GM18507 (cell line): ENCODE measurements at regions not wholly inside any gene's neighbourhood (a gene's known extent, or its start where the extent isn't known, plus 50 kb on each side); places are given as distances from the start of the nearest gene placed in this dataset.
"Not testable (repeated sequence)": the region's sequence is repeated elsewhere in the genome, so short reads cannot be mapped to it uniquely, and the experiment has no call there.

Experiments used
- DNase-seq: peaks from one replicate; pipeline ENCODE4 v3.0.0; 2011; ENCODE audit warnings: low read depth; ENCODE audit not compliant: insufficient read length; ENCODE audit errors: extremely low spot score
- FAIRE-seq: peaks from 2 replicates; lab custom pipeline; 2011; peaks lifted over from hg19 to GRCh38; lab: Jason Lieb, UNC

- no peak for FAIRE-seq
- DNase-seq = no peak
These were observed 731.4 kb downstream of the KCNT2 start for GRCh38 chr1:195876792-195877191.

GRCh38 chr1:195872376-195872775 lies 735.9 kb downstream of the KCNT2 start:
- DNase-seq (no peak), FAIRE-seq (no peak)

- no peak for DNase-seq
- no peak for FAIRE-seq
These were observed 740.6 kb downstream of the KCNT2 start for GRCh38 chr1:195867638-195868037.

GRCh38 chr1:195866781-195867222 lies 741.4 kb downstream of the KCNT2 start:
- FAIRE-seq (no peak), DNase-seq (no peak)

GRCh38 chr1:195866091-195866780 lies 742.0 kb downstream of the KCNT2 start:
- FAIRE-seq (no peak), DNase-seq (no peak)

- FAIRE-seq = no peak
- DNase-seq = no peak
These were observed 756.4 kb downstream of the KCNT2 start for GRCh38 chr1:195851804-195852203.

GRCh38 chr1:195851016-195851601 lies 757.1 kb downstream of the KCNT2 start:
- FAIRE-seq (no peak), DNase-seq (no peak)

- FAIRE-seq = no peak
- DNase-seq = no peak
These were observed 759.1 kb downstream of the KCNT2 start for GRCh38 chr1:195849180-195849579.

GRCh38 chr1:195847957-195848875 lies 760.0 kb downstream of the KCNT2 start:
- not testable (repeated sequence) for FAIRE-seq

GRCh38 chr1:195831789-195832188 lies 776.5 kb downstream of the KCNT2 start:
- DNase-seq = no peak
- FAIRE-seq = no peak

More at GRCh38 chr1:195847957-195848875, 760.0 kb downstream of the KCNT2 start:
- not testable (repeated sequence) for DNase-seq

- DNase-seq (no peak), FAIRE-seq (no peak)
These were observed 779.9 kb downstream of the KCNT2 start for GRCh38 chr1:195828325-195828724.

GRCh38 chr1:195820925-195821324 lies 787.3 kb downstream of the KCNT2 start:
- DNase-seq = no peak
- no peak for FAIRE-seq

- DNase-seq (no peak), FAIRE-seq (no peak)
These were observed 802.2 kb downstream of the KCNT2 start for GRCh38 chr1:195806060-195806459.

GRCh38 chr1:195804547-195804946 lies 803.7 kb downstream of the KCNT2 start:
- no peak for DNase-seq
- FAIRE-seq = no peak

- FAIRE-seq = no peak
- no peak for DNase-seq
These were observed 809.2 kb downstream of the KCNT2 start for GRCh38 chr1:195799016-195799415.

- no peak for DNase-seq
These were observed 814.0 kb downstream of the KCNT2 start for GRCh38 chr1:195794225-195794624.

GRCh38 chr1:195791796-195792195 lies 816.4 kb downstream of the KCNT2 start:
- FAIRE-seq (no peak), DNase-seq (no peak)

More at GRCh38 chr1:195794225-195794624, 814.0 kb downstream of the KCNT2 start:
- no peak for FAIRE-seq

- FAIRE-seq (no peak), DNase-seq (no peak)
These were observed 817.6 kb downstream of the KCNT2 start for GRCh38 chr1:195790514-195791168.

GRCh38 chr1:195789321-195789720 lies 818.9 kb downstream of the KCNT2 start:
- FAIRE-seq = no peak
- DNase-seq = no peak

- no peak for FAIRE-seq
- no peak for DNase-seq
These were observed 819.5 kb downstream of the KCNT2 start for GRCh38 chr1:195788721-195789120.
